NCI-H82 treated with DMSO at 0.1 percent for 48 hours (cell line): ENCODE measurements at regions not wholly inside any gene's neighbourhood (a gene's known extent, or its start where the extent isn't known, plus 50 kb on each side); places are given as distances from the start of the nearest gene placed in this dataset.

ENCODE experiments used
- DNase-seq: peaks from one replicate; lab custom pipeline; 2025; ENCODE audit not compliant: unreplicated experiment; lab: John Stamatoyannopoulos, UW

GRCh38 chr4:42328978-42329377, 68.3 kb upstream of the SHISA3 start:
- no peak for DNase-seq

- DNase-seq, result no peak
Measured at GRCh38 chr4:42329421-42329820, 67.9 kb upstream of the SHISA3 start.

DNA sequence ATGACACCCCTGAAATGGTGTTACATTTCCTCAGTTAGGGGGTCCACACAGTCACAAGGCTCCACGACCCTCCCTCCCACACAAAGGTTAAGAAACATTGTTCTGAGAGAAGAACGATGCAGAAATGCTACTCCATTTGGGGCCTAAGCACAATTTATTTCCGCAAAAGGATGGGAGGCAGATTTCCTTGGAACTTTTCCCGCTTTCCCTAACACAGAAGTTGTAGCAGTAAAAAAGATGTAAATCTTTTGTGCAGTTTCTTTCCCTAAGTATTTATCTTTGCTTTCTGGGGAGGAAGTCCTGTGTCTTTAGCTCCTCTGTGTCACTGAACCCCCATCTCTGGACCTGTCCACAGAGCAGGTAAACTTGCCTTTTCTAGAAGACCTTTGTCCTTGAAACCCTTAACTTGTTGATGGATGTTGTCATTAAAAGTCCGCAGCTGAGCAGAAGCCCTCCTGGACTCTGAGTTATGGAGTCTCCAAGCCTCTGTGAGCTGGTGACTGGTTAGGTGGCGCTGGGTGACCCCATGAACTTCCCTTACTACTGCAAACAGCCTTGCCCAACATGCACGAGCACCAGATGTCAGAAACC, 67.2 kb upstream of the SHISA3 start:
- no peak for DNase-seq

DNA sequence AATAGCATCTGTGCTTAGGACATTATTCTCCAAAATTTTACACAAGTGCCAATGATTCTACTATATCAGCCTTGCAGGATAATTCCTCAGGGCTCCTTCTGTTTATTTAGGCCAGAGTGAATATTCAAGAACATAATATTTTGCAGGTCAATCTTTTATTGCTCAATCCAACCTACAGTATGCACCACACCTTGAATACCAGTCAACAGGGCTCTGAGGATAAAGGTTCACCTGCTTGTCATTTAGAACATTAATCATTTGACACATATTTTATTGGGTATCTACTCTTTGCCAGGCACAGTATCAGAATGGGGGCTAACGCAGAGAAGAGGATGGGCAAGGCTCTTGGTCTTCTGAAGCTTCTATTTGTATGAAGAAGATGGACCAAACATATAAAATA, 66.2 kb upstream of the SHISA3 start:
- no peak for DNase-seq

DNA sequence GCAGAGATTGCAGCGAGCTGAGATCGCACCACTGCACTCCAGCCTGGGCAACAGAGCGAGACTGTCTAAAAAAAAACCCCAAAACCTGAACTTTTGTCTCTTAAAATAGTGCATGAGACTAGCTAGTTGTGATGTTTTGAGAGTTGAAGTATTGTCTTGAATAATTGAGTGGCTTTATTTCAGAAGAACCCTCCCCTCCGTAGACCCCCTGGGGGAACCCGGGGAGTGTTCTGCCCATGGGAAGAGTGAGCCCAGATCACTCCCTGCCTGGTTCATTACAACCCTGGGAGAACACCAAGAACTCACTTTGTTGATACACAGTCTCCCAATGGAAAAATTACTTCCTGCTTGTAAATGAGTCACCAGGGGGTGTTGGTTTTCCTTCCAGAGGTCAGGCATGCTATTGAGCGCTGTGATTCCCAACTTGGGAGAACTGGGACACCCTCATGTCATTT, 65.3 kb upstream of the SHISA3 start:
- no peak for DNase-seq

- no peak for DNase-seq
Measured at GRCh38 chr4:42339935-42340406, 57.3 kb upstream of the SHISA3 start.

GRCh38 chr4:42341518-42342026, 55.7 kb upstream of the SHISA3 start:
- DNase-seq, result no peak

GRCh38 chr4:42342459-42342858, 54.8 kb upstream of the SHISA3 start:
- DNase-seq, result no peak

DNA sequence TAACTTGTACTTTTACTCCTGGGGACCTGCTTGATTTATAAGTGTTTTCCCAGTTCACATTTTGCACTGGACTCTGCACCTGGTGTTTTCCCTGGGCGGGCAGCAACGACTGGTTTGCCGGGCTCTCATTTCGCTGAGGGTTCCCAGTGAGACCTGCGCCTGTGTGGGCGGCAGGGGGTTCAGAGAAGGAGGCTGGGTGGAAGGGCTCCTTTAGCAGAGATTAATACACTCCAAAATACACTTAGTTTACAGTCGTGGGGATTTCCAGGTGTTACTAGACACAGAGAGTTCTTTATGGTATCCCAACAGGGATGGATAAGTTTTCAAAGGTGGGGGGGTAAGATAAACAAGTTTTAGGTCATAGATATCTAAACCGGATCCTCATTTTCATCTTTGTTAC, 53.0 kb upstream of the SHISA3 start:
- DNase-seq, result no peak

- DNase-seq, result no peak
Measured at GRCh38 chr4:42344749-42345148, 52.5 kb upstream of the SHISA3 start.

GRCh38 chr4:42345962-42346544, 51.2 kb upstream of the SHISA3 start:
- no peak for DNase-seq

GRCh38 chr4:42347076-42347475, 50.2 kb upstream of the SHISA3 start:
- DNase-seq, result no peak
